Stomach (tissue), 8 donors: ENCODE measurements at regions not wholly inside any gene's neighbourhood (a gene's known extent, or its start where the extent isn't known, plus 50 kb on each side); places are given as distances from the start of the nearest gene placed in this dataset.

Experiments used
- DNase-seq, 2 donors: peaks; one replicate each; pipeline versions ENCODE4 v3.0.0 to v3.0.0-alpha.2; 2013 to 2019
- H3K27ac ChIP-seq, 5 donors: fragments of 200-600 bp in 4 of 5; sonication (generic) in 4 of 5; one replicate each; pipeline ENCODE4 v1.5.1; 2013 to 2019; ENCODE audit warnings: mild to moderate bottlenecking in 1 of 5, moderate library complexity in 1 of 5
- H3K27me3 ChIP-seq, 3 donors: fragments of 200-600 bp; sonication (generic); one replicate each; pipeline ENCODE4 v1.5.1; 2017 to 2019; ENCODE audit warnings: mixed run types in 1 of 3
- H3K36me3 ChIP-seq, 4 donors: fragments of 200-600 bp; sonication (generic); 1 replicate in 3 of 4; 2 replicates in 1 of 4; pipeline ENCODE4 v1.5.1; 2016 to 2019
- H3K4me1 ChIP-seq, 4 donors: fragments of 200-600 bp; sonication (generic); one replicate each; pipeline ENCODE4 v1.5.1; 2016 to 2019
- H3K4me3 ChIP-seq, 4 donors: fragments of 200-600 bp; sonication (generic) in 3 of 4; one replicate each; pipeline ENCODE4 v1.5.1; 2016 to 2019; ENCODE audit warnings: mild to moderate bottlenecking in 1 of 4
- H3K9me3 ChIP-seq, 4 donors: fragments of 200-600 bp; sonication (generic); one replicate each; pipeline ENCODE4 v1.5.1; 2016 to 2019
- EP300 ChIP-seq: sonication (generic); formaldehyde crosslinking; IDR thresholded peaks from one replicate; pipeline ENCODE4 v1.6.1; 2017; ENCODE audit warnings: antibody characterized with exemption
- POLR2A ChIP-seq, 4 donors: fragments of 450-650 bp; IDR thresholded peaks; one replicate each; pipeline ENCODE4 v1.6.1; 2016; ENCODE audit warnings: antibody characterized with exemption in 4 of 4, control low read depth in 2 of 4, mild to moderate bottlenecking in 1 of 4, moderate library complexity in 1 of 4
- POLR2AphosphoS5 ChIP-seq, 3 donors: sonication (generic); formaldehyde crosslinking; IDR thresholded peaks; one replicate each; pipeline ENCODE4 v1.6.1; 2016; ENCODE audit warnings: antibody characterized with exemption in 3 of 3
- WGBS, 5 donors: extraction: QIAGEN DNeasy Blood & Tissue Kit in 3 of 5; methylation state at CpG; one replicate each; pipeline versions ENCODE4 v1.1.5 to v1.1.7; 2013 to 2018; 5-methylcytosine and 5-hydroxymethylcytosine counted together
- intact Hi-C: fragments of 100-400 bp; cut with DNase I; formaldehyde crosslinking; loops from one replicate; pipeline ENCODE4 v1.15.1; 2023; ENCODE audit warnings: low total_unique reads
- TF ChIP-seq, protein P1 (sequence below), 7 experiments: fragments of 450-650 bp in 4 of 7; fragments of 200-600 bp in 3 of 7; sonication (generic) in 3 of 7; IDR thresholded peaks; one replicate each; pipeline ENCODE4 v1.5.1; 2016 to 2019; ENCODE audit warnings: antibody characterized with exemption in 7 of 7, control low read depth in 2 of 7, mild to moderate bottlenecking in 1 of 7
- donor health status: healthy with polysubstance abuse.
- donor health status: Bipolar disorder and iron deficiency.
- donor health status: healthy.

DNA sequence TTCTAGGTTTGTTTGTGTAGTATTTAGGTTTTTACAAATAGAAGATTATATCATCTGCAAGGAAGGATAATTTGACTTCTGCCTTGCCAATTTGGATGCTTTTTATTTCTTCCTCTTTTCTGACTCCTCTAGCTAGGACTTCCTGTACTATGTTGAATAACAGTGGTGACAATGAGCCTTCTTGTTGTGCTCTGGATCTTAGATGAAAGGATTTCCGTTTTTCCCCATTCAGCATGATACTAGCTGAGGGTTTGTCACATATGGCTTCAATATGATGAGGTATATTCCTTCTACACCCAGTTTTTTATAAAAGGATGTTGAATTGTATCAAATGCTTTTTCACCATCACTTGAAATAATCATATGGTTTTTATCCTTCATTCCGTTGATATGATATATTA, 101.4 kb downstream of the FBXO4 start:
- H3K9me3 ChIP-seq: peaks cover 0 to 13% (median 0%) of the 10 kb centered on the region in 4 donors
- no peak overlapping the region for H3K4me3 ChIP-seq
- 70 to 85% (median 76%) methylated on average over 2 of the region's 2 CpGs for WGBS, 5 donors
- H3K36me3 ChIP-seq: no peaks in the 10 kb centered on the region
- no peak for DNase-seq
- TF ChIP-seq, protein P1, sequence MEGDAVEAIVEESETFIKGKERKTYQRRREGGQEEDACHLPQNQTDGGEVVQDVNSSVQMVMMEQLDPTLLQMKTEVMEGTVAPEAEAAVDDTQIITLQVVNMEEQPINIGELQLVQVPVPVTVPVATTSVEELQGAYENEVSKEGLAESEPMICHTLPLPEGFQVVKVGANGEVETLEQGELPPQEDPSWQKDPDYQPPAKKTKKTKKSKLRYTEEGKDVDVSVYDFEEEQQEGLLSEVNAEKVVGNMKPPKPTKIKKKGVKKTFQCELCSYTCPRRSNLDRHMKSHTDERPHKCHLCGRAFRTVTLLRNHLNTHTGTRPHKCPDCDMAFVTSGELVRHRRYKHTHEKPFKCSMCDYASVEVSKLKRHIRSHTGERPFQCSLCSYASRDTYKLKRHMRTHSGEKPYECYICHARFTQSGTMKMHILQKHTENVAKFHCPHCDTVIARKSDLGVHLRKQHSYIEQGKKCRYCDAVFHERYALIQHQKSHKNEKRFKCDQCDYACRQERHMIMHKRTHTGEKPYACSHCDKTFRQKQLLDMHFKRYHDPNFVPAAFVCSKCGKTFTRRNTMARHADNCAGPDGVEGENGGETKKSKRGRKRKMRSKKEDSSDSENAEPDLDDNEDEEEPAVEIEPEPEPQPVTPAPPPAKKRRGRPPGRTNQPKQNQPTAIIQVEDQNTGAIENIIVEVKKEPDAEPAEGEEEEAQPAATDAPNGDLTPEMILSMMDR (IDR thresholded peaks at IDR 0.05): no peak
- TF ChIP-seq EP300 (no peak), POLR2AphosphoS5 (IDR thresholded peaks at IDR 0.05) (no peak), POLR2A (IDR thresholded peaks at IDR 0.05) (no peak)
- intact Hi-C loops: no loop called here
- no peaks in the 10 kb centered on the region for H3K4me1 ChIP-seq
- H3K27me3 ChIP-seq: no peaks in the 10 kb centered on the region
- no peak overlapping the region for H3K27ac ChIP-seq

DNA sequence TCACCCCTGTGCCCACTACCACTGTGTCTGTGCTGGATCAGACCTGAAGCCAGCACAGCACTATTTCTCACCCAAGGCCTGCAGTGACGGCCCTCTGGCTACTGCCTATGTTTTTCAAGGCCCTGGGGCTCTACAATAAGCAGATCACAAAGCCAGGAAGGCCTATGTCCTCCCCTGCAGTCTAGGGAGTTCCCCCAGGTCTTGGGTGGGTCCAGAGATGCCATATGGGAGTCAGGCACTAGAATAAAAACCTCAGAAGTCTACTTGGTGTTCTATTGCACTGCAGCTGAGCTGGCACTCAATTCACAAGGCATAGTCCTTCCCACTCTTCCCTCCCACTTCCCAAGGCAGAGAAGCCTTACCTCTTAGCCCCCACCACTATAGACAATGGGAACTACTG, 107.1 kb downstream of the FBXO4 start:
- intact Hi-C loops: no loop called here
- H3K27ac ChIP-seq: no peak overlapping the region
- H3K4me1 ChIP-seq: peaks cover 0 to 10% (median 0%) of the 10 kb centered on the region in 4 donors
- no peaks in the 10 kb centered on the region for H3K9me3 ChIP-seq
- 32 to 78% (median 39%) methylated on average over 1 of the region's 1 CpG for WGBS, 5 donors
- H3K36me3 ChIP-seq: no peaks in the 10 kb centered on the region
- no peaks in the 10 kb centered on the region for H3K27me3 ChIP-seq
- TF ChIP-seq, protein P1 (IDR thresholded peaks at IDR 0.05): no peak
- no peak for TF ChIP-seq POLR2A (IDR thresholded peaks at IDR 0.05)
- no peak for TF ChIP-seq EP300
- no peak for TF ChIP-seq POLR2AphosphoS5 (IDR thresholded peaks at IDR 0.05)
- H3K4me3 ChIP-seq: no peak overlapping the region
- no peak for DNase-seq

DNA sequence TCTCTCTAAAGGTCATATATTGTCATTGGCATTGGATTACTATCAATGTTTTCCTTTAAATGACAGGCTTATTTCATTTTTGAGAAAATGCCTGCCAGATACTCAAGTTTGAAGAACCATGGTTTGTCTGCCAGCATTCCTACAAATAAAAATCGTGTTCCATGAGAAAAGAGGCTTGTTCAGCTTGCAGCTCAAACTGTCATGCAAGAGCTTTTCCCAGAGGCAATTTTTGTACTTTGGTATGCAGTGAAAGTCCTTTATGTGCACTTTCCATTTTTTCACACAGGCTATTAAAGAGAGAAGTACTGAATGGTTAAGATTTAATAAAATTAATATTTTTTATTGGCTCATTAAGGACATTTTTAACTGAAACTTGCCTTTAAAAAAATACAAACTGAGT, 110.4 kb downstream of the FBXO4 start:
- Histone ChIP-seq H3K4me1 (peaks cover 0 to 14% (median 0%) of the 10 kb centered on the region in 4 donors), H3K27me3 (no peaks in the 10 kb centered on the region), H3K9me3 (no peaks in the 10 kb centered on the region), H3K4me3 (no peak overlapping the region), H3K36me3 (no peaks in the 10 kb centered on the region), H3K27ac (no peak overlapping the region)
- WGBS, 5 donors: 16 to 27% (median 25%) methylated on average over 1 of the region's 1 CpG
- TF ChIP-seq, protein P1 (IDR thresholded peaks at IDR 0.05): no peak
- no peak for TF ChIP-seq POLR2AphosphoS5 (IDR thresholded peaks at IDR 0.05)
- no peak for TF ChIP-seq POLR2A (IDR thresholded peaks at IDR 0.05)
- no peak for TF ChIP-seq EP300
- DNase-seq: no peak
- intact Hi-C loops: no loop called here

DNA sequence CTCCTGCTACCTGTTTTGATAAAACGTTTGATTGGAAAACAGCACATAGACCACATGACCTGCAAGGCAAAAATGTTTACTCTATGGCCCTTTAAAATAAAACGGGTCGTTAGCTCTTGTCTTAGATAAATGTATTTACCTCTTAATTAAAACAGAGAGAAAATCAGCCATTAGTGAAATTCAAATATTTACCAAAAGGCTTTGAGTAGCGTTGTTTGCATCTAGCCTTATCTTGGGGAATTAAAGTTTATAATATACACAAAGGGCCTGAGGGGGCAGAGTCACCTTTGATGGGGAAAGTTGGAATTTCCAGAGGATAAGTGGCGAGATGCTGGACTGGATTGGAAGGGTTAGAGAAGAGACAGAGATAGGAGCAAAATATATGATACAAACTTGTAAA, 111.3 kb downstream of the FBXO4 start:
- TF ChIP-seq, protein P1 (IDR thresholded peaks at IDR 0.05): no peak
- no peak for TF ChIP-seq POLR2AphosphoS5 (IDR thresholded peaks at IDR 0.05)
- TF ChIP-seq EP300: no peak
- TF ChIP-seq POLR2A (IDR thresholded peaks at IDR 0.05): no peak
- Histone ChIP-seq H3K9me3 (no peaks in the 10 kb centered on the region), H3K4me3 (no peak overlapping the region), H3K27me3 (no peaks in the 10 kb centered on the region), H3K27ac (no peak overlapping the region), H3K36me3 (no peaks in the 10 kb centered on the region), H3K4me1 (peaks cover 0 to 14% (median 0%) of the 10 kb centered on the region in 4 donors)
- intact Hi-C loops: no loop called here
- 12 to 21% (median 18%) methylated on average over 5 of the region's 5 CpGs for WGBS, 5 donors
- DNase-seq: no peak
